Stimulated activated memory B cell treated with anti-CD40 and anti-IgM and Interleukin-4, amounts not matched to agents 10 μg/mL and 1 μg/mL and 100 μg/mL, for 72 hours (primary cell): ENCODE measurements at regions not wholly inside any gene's neighbourhood (a gene's known extent, or its start where the extent isn't known, plus 50 kb on each side); places are given as distances from the start of the nearest gene placed in this dataset.
"Not testable (repeated sequence)": the region's sequence is repeated elsewhere in the genome, so short reads cannot be mapped to it uniquely, and the experiment has no call there.

Source experiments
- ATAC-seq: fragments of 150-1000 bp; cut with Tn5 transposase; 2 replicates; pipeline ENCODE4 v1.10.0; 2021
- H3K27ac Mint-ChIP-seq: one replicate; pipeline ENCODE4 v1.8.0; 2022; ENCODE audit warnings: mild to moderate bottlenecking, mixed read lengths
- H3K27me3 Mint-ChIP-seq: one replicate; pipeline ENCODE4 v1.8.0; 2022; ENCODE audit warnings: mixed read lengths
- H3K36me3 Mint-ChIP-seq: one replicate; pipeline ENCODE4 v1.8.0; 2022; ENCODE audit warnings: mixed read lengths
- H3K4me1 Mint-ChIP-seq: one replicate; pipeline ENCODE4 v1.8.0; 2022; ENCODE audit warnings: mixed read lengths
- H3K4me3 Mint-ChIP-seq: one replicate; pipeline ENCODE4 v1.8.0; 2022; ENCODE audit warnings: mild to moderate bottlenecking, moderate library complexity, mixed read lengths
- H3K9me3 Mint-ChIP-seq: one replicate; pipeline ENCODE4 v1.8.0; 2022; ENCODE audit warnings: mixed read lengths

DNA sequence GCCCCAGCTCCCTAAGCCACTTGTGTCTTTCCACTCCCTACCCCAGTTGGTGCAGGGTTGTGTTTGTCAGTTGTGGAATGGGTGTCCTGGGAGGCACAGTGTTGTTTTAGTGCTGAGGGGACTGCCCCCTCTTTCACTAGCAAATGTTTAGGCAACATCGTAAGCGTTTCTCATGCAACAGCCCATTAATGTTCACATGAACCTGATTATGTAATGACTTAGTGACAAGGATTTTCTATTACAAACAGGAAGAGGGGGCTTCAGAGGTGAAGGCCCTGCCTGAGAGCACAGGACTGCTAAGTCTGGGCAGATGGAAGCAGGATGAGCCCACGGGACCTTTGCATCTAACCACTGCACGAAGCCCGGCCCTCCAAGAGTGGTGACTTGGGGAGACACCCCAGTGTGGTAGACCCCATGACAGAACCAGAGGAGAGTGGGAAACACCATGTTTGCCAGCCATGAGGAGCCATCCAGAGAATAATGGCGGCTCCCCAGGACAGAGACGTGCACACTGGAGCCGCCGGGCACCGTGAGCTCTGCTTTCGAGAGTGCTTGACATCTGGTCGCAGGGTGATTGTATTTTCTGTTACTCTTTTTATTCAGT, 339.7 kb downstream of the THBS2 start:
- Mint-ChIP-seq H3K27me3 (peaks cover 8% of the 10 kb centered on the region), H3K27ac (no peak overlapping the region), H3K4me3 (no peak overlapping the region), H3K36me3 (no peaks in the 10 kb centered on the region), H3K9me3 (peaks cover 3% of the 10 kb centered on the region), H3K4me1 (no peaks in the 10 kb centered on the region)
- no peak for ATAC-seq

GRCh38 chr6:168913231-168913865, 340.3 kb downstream of the THBS2 start:
- H3K36me3 Mint-ChIP-seq, H3K9me3 Mint-ChIP-seq, H3K4me1 Mint-ChIP-seq, H3K27ac Mint-ChIP-seq, ATAC-seq, H3K27me3 Mint-ChIP-seq, H3K4me3 Mint-ChIP-seq: not testable (repeated sequence)

GRCh38 chr6:168909288-168909687, 344.4 kb downstream of the THBS2 start:
- no peak for ATAC-seq
- H3K27ac Mint-ChIP-seq, result no peak overlapping the region
- H3K36me3 Mint-ChIP-seq, result no peaks in the 10 kb centered on the region
- H3K4me3 Mint-ChIP-seq, result no peak overlapping the region
- H3K4me1 Mint-ChIP-seq, result no peaks in the 10 kb centered on the region
- peaks cover 3% of the 10 kb centered on the region for H3K9me3 Mint-ChIP-seq
- H3K27me3 Mint-ChIP-seq, result no peaks in the 10 kb centered on the region

DNA sequence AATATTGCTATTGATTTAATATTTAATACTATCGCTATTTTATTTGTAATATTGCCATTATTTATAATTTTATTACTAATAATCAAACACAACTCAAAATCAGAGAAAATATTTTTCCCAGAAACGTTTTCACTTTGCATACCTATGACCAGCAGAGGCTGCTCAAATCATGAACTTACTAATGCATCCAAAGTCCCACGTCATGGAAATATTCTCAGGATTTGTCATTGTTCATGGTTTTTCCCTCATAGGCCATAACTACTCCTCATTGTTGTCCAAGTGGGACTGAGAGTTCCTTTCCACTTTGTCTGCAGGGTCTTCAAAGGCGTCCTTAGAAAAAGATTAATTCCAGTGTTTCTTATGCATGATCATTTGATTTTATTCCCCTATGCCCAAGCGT, 344.8 kb downstream of the THBS2 start:
- Mint-ChIP-seq H3K9me3 (peaks cover 3% of the 10 kb centered on the region), H3K27me3 (no peaks in the 10 kb centered on the region), H3K4me1 (no peaks in the 10 kb centered on the region), H3K27ac (no peak overlapping the region), H3K4me3 (no peak overlapping the region), H3K36me3 (no peaks in the 10 kb centered on the region)
- ATAC-seq, result no peak

GRCh38 chr6:168908166-168908565, 345.5 kb downstream of the THBS2 start:
- H3K4me3 Mint-ChIP-seq, result no peak overlapping the region
- H3K4me1 Mint-ChIP-seq, result no peaks in the 10 kb centered on the region
- H3K27ac Mint-ChIP-seq, result no peak overlapping the region
- peaks cover 3% of the 10 kb centered on the region for H3K9me3 Mint-ChIP-seq
- H3K27me3 Mint-ChIP-seq, result no peaks in the 10 kb centered on the region
- ATAC-seq, result no peak
- no peaks in the 10 kb centered on the region for H3K36me3 Mint-ChIP-seq

- Mint-ChIP-seq H3K27me3 (no peaks in the 10 kb centered on the region), H3K27ac (no peak overlapping the region), H3K36me3 (no peaks in the 10 kb centered on the region), H3K4me1 (no peaks in the 10 kb centered on the region), H3K4me3 (no peak overlapping the region), H3K9me3 (peaks cover 3% of the 10 kb centered on the region)
- ATAC-seq, result no peak
These were observed 347.3 kb downstream of the THBS2 start for GRCh38 chr6:168906391-168906790.

- Mint-ChIP-seq H3K4me1 (no peaks in the 10 kb centered on the region), H3K27ac (no peak overlapping the region), H3K9me3 (peaks cover 3% of the 10 kb centered on the region), H3K27me3 (no peaks in the 10 kb centered on the region), H3K4me3 (no peak overlapping the region), H3K36me3 (no peaks in the 10 kb centered on the region)
- ATAC-seq, result no peak
These were observed 348.1 kb downstream of the THBS2 start for GRCh38 chr6:168905451-168906090.

- Mint-ChIP-seq H3K4me1 (no peaks in the 10 kb centered on the region), H3K27ac (no peak overlapping the region), H3K36me3 (no peaks in the 10 kb centered on the region), H3K4me3 (no peak overlapping the region), H3K27me3 (peaks cover 8% of the 10 kb centered on the region), H3K9me3 (no peaks in the 10 kb centered on the region)
- ATAC-seq, result no peak
These were observed 349.9 kb downstream of the THBS2 start for GRCh38 chr6:168903613-168904345.

- no peaks in the 10 kb centered on the region for H3K9me3 Mint-ChIP-seq
- ATAC-seq, result no peak
- peaks cover 8% of the 10 kb centered on the region for H3K27me3 Mint-ChIP-seq
- no peaks in the 10 kb centered on the region for H3K4me1 Mint-ChIP-seq
- no peak overlapping the region for H3K27ac Mint-ChIP-seq
- no peak overlapping the region for H3K4me3 Mint-ChIP-seq
- H3K36me3 Mint-ChIP-seq, result no peaks in the 10 kb centered on the region
These were observed 351.6 kb downstream of the THBS2 start for GRCh38 chr6:168902075-168902474.

GRCh38 chr6:168901076-168901475, 352.6 kb downstream of the THBS2 start:
- ATAC-seq, result no peak
- no peak overlapping the region for H3K4me3 Mint-ChIP-seq
- no peaks in the 10 kb centered on the region for H3K36me3 Mint-ChIP-seq
- H3K27me3 Mint-ChIP-seq, result peaks cover 8% of the 10 kb centered on the region
- H3K4me1 Mint-ChIP-seq, result no peaks in the 10 kb centered on the region
- no peak overlapping the region for H3K27ac Mint-ChIP-seq
- H3K9me3 Mint-ChIP-seq, result no peaks in the 10 kb centered on the region

DNA sequence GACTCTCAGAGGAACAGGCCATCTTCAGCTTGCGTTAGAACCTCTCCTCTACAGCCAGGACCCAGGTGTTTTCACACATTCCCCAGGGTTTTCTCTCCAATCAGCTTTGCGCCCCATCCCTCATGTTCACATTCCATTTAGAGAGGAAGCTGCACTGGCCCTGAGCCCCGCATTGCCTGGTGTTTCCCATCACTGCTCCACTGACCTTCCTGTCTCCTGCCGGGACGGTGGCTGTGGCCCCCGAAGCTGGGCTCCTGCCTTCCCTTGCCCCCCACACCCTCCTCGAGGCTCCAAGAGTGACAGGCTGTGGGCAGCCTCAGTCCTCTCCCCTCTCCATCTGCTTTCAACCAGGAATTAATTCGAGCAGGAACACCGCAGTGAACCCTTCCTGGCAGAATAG, 357.3 kb downstream of the THBS2 start:
- Mint-ChIP-seq H3K27ac (no peak overlapping the region), H3K9me3 (no peaks in the 10 kb centered on the region), H3K4me3 (no peak overlapping the region), H3K4me1 (peaks cover 8% of the 10 kb centered on the region), H3K27me3 (peaks cover 8% of the 10 kb centered on the region), H3K36me3 (no peaks in the 10 kb centered on the region)
- no peak for ATAC-seq

- Mint-ChIP-seq H3K27me3 (peaks cover 8% of the 10 kb centered on the region), H3K9me3 (no peaks in the 10 kb centered on the region), H3K36me3 (no peaks in the 10 kb centered on the region), H3K4me1 (peaks cover 8% of the 10 kb centered on the region), H3K4me3 (peak overlapping the region; percentile 38), H3K27ac (no peak overlapping the region)
- ATAC-seq, result peak; percentile 73
These were observed 358.4 kb downstream of the THBS2 start for GRCh38 chr6:168895102-168895812.

DNA sequence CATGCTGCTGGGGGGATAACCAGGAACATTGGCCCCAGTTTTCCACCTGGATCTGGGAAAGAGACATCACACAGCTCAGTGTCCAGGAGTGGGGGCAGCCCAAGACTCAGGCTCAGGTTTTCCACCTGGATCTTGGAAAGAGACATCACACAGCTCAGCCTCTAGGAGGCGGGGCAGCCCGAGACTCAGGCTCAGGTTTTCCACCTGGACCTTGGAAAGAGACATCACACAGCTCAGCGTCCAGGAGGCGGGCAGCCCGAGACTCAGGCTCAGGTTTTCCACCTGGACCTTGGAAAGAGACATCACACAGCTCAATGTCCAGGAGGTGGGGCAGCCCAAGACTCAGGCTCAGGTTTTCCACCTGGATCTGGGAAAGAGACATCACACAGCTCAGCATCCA, 361.6 kb downstream of the THBS2 start:
- no peak overlapping the region for H3K27ac Mint-ChIP-seq
- ATAC-seq, result no peak
- H3K9me3 Mint-ChIP-seq, result no peaks in the 10 kb centered on the region
- peaks cover 8% of the 10 kb centered on the region for H3K4me1 Mint-ChIP-seq
- no peaks in the 10 kb centered on the region for H3K36me3 Mint-ChIP-seq
- no peaks in the 10 kb centered on the region for H3K27me3 Mint-ChIP-seq
- no peak overlapping the region for H3K4me3 Mint-ChIP-seq

DNA sequence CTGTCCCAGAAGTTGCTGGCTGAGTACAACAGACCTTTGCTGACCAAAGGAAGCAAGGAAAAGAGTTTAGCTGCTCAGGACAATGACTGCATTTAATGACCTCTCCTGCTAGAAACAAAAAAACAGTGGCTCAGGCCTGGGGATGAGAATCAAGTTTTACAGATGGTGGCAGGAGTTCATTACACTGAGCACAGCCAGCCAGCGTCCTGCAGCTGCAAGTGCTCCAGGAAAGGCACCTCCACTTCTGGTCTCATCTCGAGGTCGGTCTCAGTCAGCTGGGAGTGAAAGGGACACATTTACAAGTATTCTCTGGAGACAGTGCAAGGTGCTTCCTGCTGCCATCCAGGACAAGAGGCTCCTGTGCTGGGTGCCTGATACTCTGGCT, 362.7 kb downstream of the THBS2 start:
- H3K36me3 Mint-ChIP-seq, result no peaks in the 10 kb centered on the region
- no peaks in the 10 kb centered on the region for H3K27me3 Mint-ChIP-seq
- ATAC-seq, result no peak
- no peak overlapping the region for H3K27ac Mint-ChIP-seq
- H3K4me3 Mint-ChIP-seq, result no peak overlapping the region
- H3K4me1 Mint-ChIP-seq, result peaks cover 8% of the 10 kb centered on the region
- no peaks in the 10 kb centered on the region for H3K9me3 Mint-ChIP-seq

DNA sequence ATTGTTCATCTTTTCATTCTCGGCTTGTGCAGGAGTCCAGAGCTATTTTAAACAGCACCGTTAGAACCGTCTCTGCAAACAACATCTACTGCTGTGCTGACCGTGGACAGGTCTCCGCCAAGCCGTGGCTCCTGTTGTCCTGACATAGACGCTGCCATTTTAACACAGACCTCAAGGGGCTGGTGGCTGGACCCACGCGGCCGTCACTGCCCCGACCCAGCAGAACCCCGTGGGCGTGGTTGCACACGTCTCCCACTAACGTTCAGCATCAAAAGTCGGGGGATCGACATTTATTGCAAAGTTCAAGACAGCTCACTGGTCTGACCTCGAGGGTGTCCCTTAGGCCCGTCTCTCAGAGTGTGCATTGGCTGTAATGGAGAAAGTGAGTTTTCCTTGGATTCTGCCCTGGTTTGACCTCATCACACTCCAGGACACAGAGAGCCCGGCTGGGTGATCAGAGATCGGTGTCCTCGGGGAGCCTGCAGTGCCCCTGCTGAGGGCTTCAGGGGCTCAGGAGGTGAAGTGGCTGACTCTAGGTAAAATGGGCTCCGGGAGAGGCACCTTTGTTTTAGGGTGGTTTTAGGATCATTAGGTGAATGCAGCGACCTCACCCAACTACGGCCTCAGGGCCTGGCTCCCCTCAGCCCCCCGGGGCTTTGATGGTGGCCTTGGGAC, 363.2 kb downstream of the THBS2 start:
- no peak for ATAC-seq
- H3K9me3 Mint-ChIP-seq, result no peaks in the 10 kb centered on the region
- H3K4me1 Mint-ChIP-seq, result peaks cover 7% of the 10 kb centered on the region
- no peak overlapping the region for H3K4me3 Mint-ChIP-seq
- H3K27me3 Mint-ChIP-seq, result no peaks in the 10 kb centered on the region
- H3K36me3 Mint-ChIP-seq, result no peaks in the 10 kb centered on the region
- no peak overlapping the region for H3K27ac Mint-ChIP-seq
